GM21367 (cell line): ENCODE measurements at regions not wholly inside any gene's neighbourhood (a gene's known extent, or its start where the extent isn't known, plus 50 kb on each side); places are given as distances from the start of the nearest gene placed in this dataset.
"Not testable (repeated sequence)": the region's sequence is repeated elsewhere in the genome, so short reads cannot be mapped to it uniquely, and the experiment has no call there.

Experiments
- ATAC-seq: cut with Tn5 transposase; IDR thresholded peaks from one replicate; pipeline ENCODE4 v1.9.1; 2021; ENCODE audit not compliant: unreplicated experiment

GRCh38 chr9:15047028-15047551 is 136.9 kb upstream of the FREM1 start:
- no peak for ATAC-seq

- no peak for ATAC-seq
These were observed 123.1 kb upstream of the FREM1 start for GRCh38 chr9:15033316-15033715.

GRCh38 chr9:15032860-15033259 is 122.6 kb upstream of the FREM1 start:
- no peak for ATAC-seq

GRCh38 chr9:15021146-15021545 is 110.9 kb upstream of the FREM1 start:
- ATAC-seq = no peak

- no peak for ATAC-seq
These were observed 107.9 kb upstream of the FREM1 start for GRCh38 chr9:15018096-15018637.

GRCh38 chr9:15010581-15010980 is 100.4 kb upstream of the FREM1 start:
- ATAC-seq = no peak

GRCh38 chr9:15007698-15008097 is 97.5 kb upstream of the FREM1 start:
- ATAC-seq = no peak

- ATAC-seq = no peak
These were observed 84.5 kb upstream of the FREM1 start for GRCh38 chr9:14994738-14995137.

GRCh38 chr9:14993901-14994554 is 83.8 kb upstream of the FREM1 start:
- ATAC-seq = no peak

GRCh38 chr9:14993061-14993800 is 83.0 kb upstream of the FREM1 start:
- ATAC-seq = no peak

- no peak for ATAC-seq
These were observed 82.3 kb upstream of the FREM1 start for GRCh38 chr9:14992516-14992915.

GRCh38 chr9:14992081-14992480 is 81.9 kb upstream of the FREM1 start:
- ATAC-seq = no peak

GRCh38 chr9:14990647-14991046 is 80.4 kb upstream of the FREM1 start:
- ATAC-seq = not testable (repeated sequence)

GRCh38 chr9:14989811-14990210 is 79.6 kb upstream of the FREM1 start:
- no peak for ATAC-seq

- not testable (repeated sequence) for ATAC-seq
These were observed 79.1 kb upstream of the FREM1 start for GRCh38 chr9:14989336-14989735.

- no peak for ATAC-seq
These were observed 77.6 kb upstream of the FREM1 start for GRCh38 chr9:14987858-14988257.

- no peak for ATAC-seq
These were observed 75.2 kb upstream of the FREM1 start for GRCh38 chr9:14985419-14985818.

- ATAC-seq = no peak
These were observed 73.4 kb upstream of the FREM1 start for GRCh38 chr9:14983599-14983998.

GRCh38 chr9:14981291-14981950 is 71.2 kb upstream of the FREM1 start:
- no peak for ATAC-seq

GRCh38 chr9:14978022-14979000 is 68.1 kb upstream of the FREM1 start:
- ATAC-seq = no peak
